Fibroblast of lung (primary cell): ENCODE measurements at regions not wholly inside any gene's neighbourhood (a gene's known extent, or its start where the extent isn't known, plus 50 kb on each side); places are given as distances from the start of the nearest gene placed in this dataset.

Experiments
- DNase-seq, 2 donors: peaks; one replicate each; pipeline versions ENCODE4 v3.0.0 to v3.0.0-alpha.2; 2010; ENCODE audit warnings: low read depth in 2 of 2
- H2AFZ ChIP-seq: 2 replicates; pipeline ENCODE4 v1.5.1; 2012; ENCODE audit warnings: low read length, control low read depth, inconsistent platforms
- H3K27ac ChIP-seq: 2 replicates; pipeline ENCODE4 v1.5.1; 2011; ENCODE audit warnings: low read length, control low read depth; ENCODE audit not compliant: insufficient read depth
- H3K27me3 ChIP-seq: 2 replicates; pipeline ENCODE4 v1.5.1; 2011; ENCODE audit warnings: mild to moderate bottlenecking, low read length; ENCODE audit not compliant: control insufficient read depth, insufficient read depth
- H3K36me3 ChIP-seq: 2 replicates; pipeline ENCODE4 v1.5.1; 2011; ENCODE audit warnings: low read length; ENCODE audit not compliant: control insufficient read depth, insufficient read depth
- H3K4me1 ChIP-seq: 2 replicates; pipeline ENCODE4 v1.5.1; 2011; ENCODE audit warnings: low read length; ENCODE audit not compliant: control insufficient read depth, insufficient read depth; ENCODE audit errors: extremely low read depth
- H3K4me2 ChIP-seq: 2 replicates; pipeline ENCODE4 v1.5.1; 2011; ENCODE audit warnings: low read length, control low read depth; ENCODE audit not compliant: insufficient read depth; ENCODE audit errors: extremely low read depth
- H3K4me3 ChIP-seq, 4 experiments: fragments of 200-600 bp in 1 of 4; sonication (generic) in 1 of 4; replicated peaks in 1 of 4; 2 replicates each; pipeline ENCODE4 v1.5.1; 2011 to 2016; ENCODE audit warnings: low read length in 4 of 4, low read depth in 3 of 4, mild to moderate bottlenecking in 3 of 4, control low read depth in 2 of 4, inconsistent platforms in 1 of 4, mixed read lengths in 1 of 4; ENCODE audit not compliant: insufficient read depth in 1 of 4; ENCODE audit errors: control extremely low read depth in 1 of 4
- H3K79me2 ChIP-seq: 2 replicates; pipeline ENCODE4 v1.5.1; 2012; ENCODE audit warnings: mild to moderate bottlenecking, low read length, inconsistent platforms; ENCODE audit not compliant: control insufficient read depth, insufficient read depth
- H3K9ac ChIP-seq: 2 replicates; pipeline ENCODE4 v1.5.1; 2011; ENCODE audit warnings: mild to moderate bottlenecking, low read length, control low read depth; ENCODE audit not compliant: insufficient read depth
- H3K9me3 ChIP-seq: 2 replicates; pipeline ENCODE4 v1.5.1; 2012; ENCODE audit warnings: low read depth, low read length; ENCODE audit not compliant: control insufficient read depth, insufficient read depth
- H4K20me1 ChIP-seq: 2 replicates; pipeline ENCODE4 v1.5.1; 2011; ENCODE audit warnings: low read length; ENCODE audit not compliant: control insufficient read depth, insufficient read depth; ENCODE audit errors: extremely low read depth
- CTCF ChIP-seq, 2 donors: IDR thresholded peaks in 1 of 2; conservative IDR thresholded peaks in 1 of 2; 1 replicate in 1 of 2; 2 replicates in 1 of 2; pipeline ENCODE4 v1.5.1; 2011 to 2012; ENCODE audit warnings: low read length in 2 of 2, control low read depth in 1 of 2, inconsistent platforms in 1 of 2, low read depth in 1 of 2, mild to moderate bottlenecking in 1 of 2
- EZH2 ChIP-seq: IDR thresholded peaks from 2 replicates; pipeline ENCODE4 v1.5.1; 2012; ENCODE audit warnings: low read length, control low read depth, mild to moderate bottlenecking; ENCODE audit errors: missing control alignments

- no peaks in the 10 kb centered on the region for H3K4me1 ChIP-seq
- no peaks in the 10 kb centered on the region for H3K27me3 ChIP-seq
- TF ChIP-seq CTCF (conservative IDR thresholded peaks at IDR 0.05 in 1 of 2, IDR thresholded peaks at IDR 0.05 in 1 of 2; ENCODE audit: low read depth in 1 of 2, low read length in 2 of 2) (no peak), EZH2 (no peak)
- H3K36me3 ChIP-seq = no peaks in the 10 kb centered on the region
- no peak overlapping the region for H2AFZ ChIP-seq
- H3K79me2 ChIP-seq = no peaks in the 10 kb centered on the region
- DNase-seq = no peak
- no peaks in the 10 kb centered on the region for H3K9me3 ChIP-seq
- H4K20me1 ChIP-seq = no peaks in the 10 kb centered on the region
- no peak overlapping the region for H3K4me3 ChIP-seq
- no peak overlapping the region for H3K27ac ChIP-seq
- no peak overlapping the region for H3K4me2 ChIP-seq
- no peak overlapping the region for H3K9ac ChIP-seq
Observed at GRCh38 chr7:136513744-136514143, 354.7 kb upstream of the CHRM2 start.

DNA sequence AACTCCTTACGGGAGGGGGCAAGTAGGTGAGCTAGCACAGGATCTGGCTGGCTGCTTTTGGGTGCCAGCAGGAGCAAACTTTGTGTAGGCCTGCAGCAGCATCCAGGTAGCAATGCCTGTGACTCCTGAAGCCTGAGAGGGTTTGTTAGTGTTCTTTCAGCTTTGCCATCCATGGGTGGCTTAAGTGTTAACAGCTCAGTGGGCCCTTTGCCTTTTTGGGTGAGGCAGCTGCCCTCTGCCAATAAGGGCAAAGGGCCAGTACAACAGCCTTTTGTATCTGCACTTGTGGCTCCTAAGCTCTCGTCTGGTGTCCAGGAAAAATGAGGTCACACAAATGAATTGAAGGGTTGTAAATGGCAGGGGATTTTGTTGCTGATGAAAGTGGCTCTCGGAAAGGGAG is 359.0 kb upstream of the CHRM2 start:
- Histone ChIP-seq H3K9ac (no peak overlapping the region), H3K4me1 (no peaks in the 10 kb centered on the region), H3K79me2 (no peaks in the 10 kb centered on the region), H4K20me1 (no peaks in the 10 kb centered on the region), H3K4me2 (no peak overlapping the region), H3K27ac (no peak overlapping the region), H3K4me3 (no peak overlapping the region), H3K9me3 (no peaks in the 10 kb centered on the region), H3K36me3 (no peaks in the 10 kb centered on the region), H3K27me3 (no peaks in the 10 kb centered on the region), H2AFZ (no peak overlapping the region)
- TF ChIP-seq CTCF (conservative IDR thresholded peaks at IDR 0.05 in 1 of 2, IDR thresholded peaks at IDR 0.05 in 1 of 2; ENCODE audit: low read depth in 1 of 2, low read length in 2 of 2) (no peak), EZH2 (no peak)
- DNase-seq = no peak

DNA sequence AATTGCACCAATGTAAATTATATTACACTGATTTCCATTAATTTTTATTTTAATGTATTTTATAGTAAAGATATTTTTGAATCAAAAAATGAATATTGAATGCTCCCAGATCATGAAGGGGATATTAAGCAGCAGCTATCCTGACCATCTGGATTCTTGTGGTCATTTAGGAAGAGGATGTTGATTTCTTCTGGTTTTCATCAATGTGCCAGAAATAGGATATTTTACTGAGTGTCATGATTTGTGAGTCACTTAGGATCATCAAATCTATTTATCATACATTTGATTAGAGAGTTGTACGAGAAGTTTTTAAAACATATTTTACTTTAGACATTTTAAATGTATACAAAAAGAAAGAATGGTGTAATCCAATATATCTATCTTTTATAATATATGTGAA is 366.3 kb upstream of the CHRM2 start:
- H2AFZ ChIP-seq = no peak overlapping the region
- H3K27me3 ChIP-seq = no peaks in the 10 kb centered on the region
- no peak overlapping the region for H3K4me3 ChIP-seq
- no peaks in the 10 kb centered on the region for H3K9me3 ChIP-seq
- H3K27ac ChIP-seq = no peak overlapping the region
- DNase-seq = peak in 1 of 2 donors; percentile 9
- no peaks in the 10 kb centered on the region for H4K20me1 ChIP-seq
- no peaks in the 10 kb centered on the region for H3K4me1 ChIP-seq
- H3K79me2 ChIP-seq = no peaks in the 10 kb centered on the region
- TF ChIP-seq EZH2 = no peak
- no peak for TF ChIP-seq CTCF (conservative IDR thresholded peaks at IDR 0.05 in 1 of 2, IDR thresholded peaks at IDR 0.05 in 1 of 2; ENCODE audit: low read depth in 1 of 2, low read length in 2 of 2)
- no peak overlapping the region for H3K9ac ChIP-seq
- no peaks in the 10 kb centered on the region for H3K36me3 ChIP-seq
- no peak overlapping the region for H3K4me2 ChIP-seq
